Liver (tissue), 8 donors: ENCODE measurements at regions not wholly inside any gene's neighbourhood (a gene's known extent, or its start where the extent isn't known, plus 50 kb on each side); places are given as distances from the start of the nearest gene placed in this dataset.

Experiments used
- DNase-seq: peaks from one replicate; pipeline ENCODE4 v3.0.0-alpha.2; 2017; ENCODE audit warnings: low spot score
- H3K27ac ChIP-seq, 2 donors: one replicate each; pipeline ENCODE4 v1.7.0; 2013; ENCODE audit warnings: inconsistent platforms in 2 of 2, low read length in 2 of 2, control low read depth in 1 of 2, low read depth in 1 of 2, mild to moderate bottlenecking in 1 of 2
- H3K27me3 ChIP-seq, 4 donors: one replicate each; pipeline versions ENCODE4 v1.6.1 to v1.7.0; 2013; ENCODE audit warnings: low read length in 3 of 4, inconsistent platforms in 1 of 4, mild to moderate bottlenecking in 1 of 4, moderate library complexity in 1 of 4; ENCODE audit not compliant: control insufficient read depth in 4 of 4, insufficient read depth in 4 of 4
- H3K36me3 ChIP-seq, 4 donors: one replicate each; pipeline versions ENCODE4 v1.6.1 to v1.7.0; 2013; ENCODE audit warnings: low read length in 3 of 4, mild to moderate bottlenecking in 3 of 4, low read depth in 1 of 4, moderate library complexity in 1 of 4; ENCODE audit not compliant: control insufficient read depth in 4 of 4, insufficient read depth in 3 of 4
- H3K4me1 ChIP-seq, 4 donors: one replicate each; pipeline versions ENCODE4 v1.6.1 to v1.7.0; 2013; ENCODE audit warnings: low read length in 3 of 4, mild to moderate bottlenecking in 3 of 4, moderate library complexity in 1 of 4; ENCODE audit not compliant: control insufficient read depth in 4 of 4, insufficient read depth in 4 of 4
- H3K4me3 ChIP-seq, 3 donors: one replicate each; pipeline versions ENCODE4 v1.6.1 to v1.7.0; 2013; ENCODE audit warnings: low read length in 3 of 3, control low read depth in 1 of 3, low read depth in 1 of 3, mild to moderate bottlenecking in 1 of 3
- H3K9ac ChIP-seq, 2 donors: one replicate each; pipeline ENCODE4 v1.7.0; 2013; ENCODE audit warnings: low read length in 2 of 2, mild to moderate bottlenecking in 2 of 2, moderate library complexity in 2 of 2, control low read depth in 1 of 2, low read depth in 1 of 2
- H3K9me3 ChIP-seq, 4 donors: one replicate each; pipeline versions ENCODE4 v1.6.1 to v1.7.0; 2013; ENCODE audit warnings: low read length in 3 of 4; ENCODE audit not compliant: control insufficient read depth in 4 of 4
- ATF3 ChIP-seq: IDR thresholded peaks from 2 replicates; pipeline ENCODE4 v1.6.1; 2016; ENCODE audit warnings: antibody characterized with exemption
- CTCF ChIP-seq: fragments of 150-350 bp; IDR thresholded peaks from 2 replicates; pipeline ENCODE4 v1.5.1; 2017; ENCODE audit warnings: improper control_type of control experiment, low read depth, low read length; ENCODE audit not compliant: missing input control
- EGR1 ChIP-seq, 2 donors: IDR thresholded peaks; 2 replicates each; pipeline ENCODE4 v1.6.1; 2016 to 2018; ENCODE audit warnings: antibody characterized with exemption in 2 of 2, low read depth in 2 of 2
- FOXA1 ChIP-seq: IDR thresholded peaks from 2 replicates; pipeline ENCODE4 v1.6.1; 2016; ENCODE audit warnings: antibody characterized with exemption
- FOXA2 ChIP-seq: IDR thresholded peaks from 2 replicates; pipeline ENCODE4 v1.6.1; 2016; ENCODE audit warnings: antibody characterized with exemption
- GABPA ChIP-seq, 2 donors: IDR thresholded peaks in 1 of 2; conservative IDR thresholded peaks in 1 of 2; 2 replicates each; pipeline ENCODE4 v1.6.1; 2016; ENCODE audit warnings: antibody characterized with exemption in 2 of 2, mild to moderate bottlenecking in 1 of 2, moderate library complexity in 1 of 2
- HNF4A ChIP-seq, 2 donors: conservative IDR thresholded peaks; 2 replicates each; pipeline ENCODE4 v1.6.1; 2016; ENCODE audit warnings: antibody characterized with exemption in 2 of 2, mild to moderate bottlenecking in 2 of 2
- HNF4G ChIP-seq: IDR thresholded peaks from 2 replicates; pipeline ENCODE4 v1.6.1; 2016; ENCODE audit warnings: antibody characterized with exemption
- JUND ChIP-seq, 2 donors: IDR thresholded peaks; 2 replicates each; pipeline ENCODE4 v1.6.1; 2016; ENCODE audit warnings: antibody characterized with exemption in 2 of 2
- MAX ChIP-seq: IDR thresholded peaks from 2 replicates; pipeline ENCODE4 v1.6.1; 2016; ENCODE audit warnings: antibody characterized with exemption
- NR2F2 ChIP-seq: IDR thresholded peaks from 2 replicates; pipeline ENCODE4 v1.6.1; 2016; ENCODE audit warnings: antibody characterized with exemption
- RAD21 ChIP-seq, 2 donors: IDR thresholded peaks; 2 replicates each; pipeline ENCODE4 v1.6.1; 2016; ENCODE audit warnings: antibody characterized with exemption in 2 of 2, mild to moderate bottlenecking in 2 of 2
- RXRA ChIP-seq, 2 donors: IDR thresholded peaks; 2 replicates each; pipeline ENCODE4 v1.6.1; 2017 to 2018; ENCODE audit warnings: antibody characterized with exemption in 2 of 2, mild to moderate bottlenecking in 1 of 2
- SP1 ChIP-seq: IDR thresholded peaks from 2 replicates; pipeline ENCODE4 v1.6.1; 2018; ENCODE audit warnings: antibody characterized with exemption, mild to moderate bottlenecking
- TAF1 ChIP-seq: conservative IDR thresholded peaks from 2 replicates; pipeline ENCODE4 v1.6.1; 2016; ENCODE audit warnings: antibody characterized with exemption, mild to moderate bottlenecking
- YY1 ChIP-seq: IDR thresholded peaks from 2 replicates; pipeline ENCODE4 v1.6.1; 2016; ENCODE audit warnings: antibody characterized with exemption, mild to moderate bottlenecking
- ZBTB33 ChIP-seq: IDR thresholded peaks from 2 replicates; pipeline ENCODE4 v1.6.1; 2016; ENCODE audit warnings: antibody characterized with exemption
- WGBS: extraction: QIAGEN DNeasy Blood & Tissue Kit; methylation state at CpG from one replicate; pipeline ENCODE4 v1.1.7; 2013; 5-methylcytosine and 5-hydroxymethylcytosine counted together
- TF ChIP-seq, protein P1 (sequence below): IDR thresholded peaks from 2 replicates; pipeline ENCODE4 v1.6.1; 2016; ENCODE audit warnings: antibody characterized with exemption, mild to moderate bottlenecking
- donor health status: healthy.
- donor health status: healthy.
- donor health status: healthy.
- donor health status: healthy.
- donor health status: healthy.

- no peak for DNase-seq
- H3K27ac ChIP-seq, result no peak overlapping the region
- no peaks in the 10 kb centered on the region for H3K36me3 ChIP-seq
- no peaks in the 10 kb centered on the region for H3K27me3 ChIP-seq
- no peaks in the 10 kb centered on the region for H3K4me1 ChIP-seq
- H3K9me3 ChIP-seq, result peaks cover 0 to 3% (median under 1%) of the 10 kb centered on the region in 4 donors
- 85% methylated on average over 9 of the region's 9 CpGs for WGBS
- no peak overlapping the region for H3K9ac ChIP-seq
- H3K4me3 ChIP-seq, result no peak overlapping the region
- TF ChIP-seq FOXA1 (no peak), ZBTB33 (no peak), MAX (no peak), HNF4G (no peak), GABPA (IDR thresholded peaks at IDR 0.05 in 1 of 2, conservative IDR thresholded peaks at IDR 0.05 in 1 of 2) (no peak), RAD21 (IDR thresholded peaks at IDR 0.05) (no peak), TAF1 (no peak), YY1 (no peak), NR2F2 (no peak), ATF3 (no peak)
Measured at GRCh38 chr19:56894626-56895025, 54.1 kb upstream of the PEG3 start.

DNA sequence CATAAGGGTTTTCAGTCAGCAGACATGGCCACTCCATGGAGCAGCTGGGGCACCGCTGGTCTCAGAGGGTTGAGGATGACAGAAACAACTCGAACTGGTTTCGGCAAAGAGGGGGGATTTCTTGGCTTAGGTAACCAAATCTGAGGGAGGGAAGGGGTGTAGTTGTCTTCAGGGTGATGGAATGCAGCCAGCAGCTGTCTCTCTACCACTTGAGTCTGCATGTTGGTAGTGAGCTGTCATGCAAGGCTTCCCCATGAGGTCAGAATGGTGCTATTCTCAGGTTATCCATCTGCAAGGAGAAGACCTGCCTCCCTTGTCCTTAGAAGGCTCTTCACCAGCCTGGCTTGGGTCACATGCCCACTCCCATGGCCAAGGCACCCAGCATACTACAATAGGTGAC lies 55.6 kb upstream of the PEG3 start:
- Histone ChIP-seq H3K36me3 (no peaks in the 10 kb centered on the region), H3K4me3 (no peak overlapping the region), H3K9ac (no peak overlapping the region), H3K27ac (no peak overlapping the region), H3K9me3 (peaks cover 1 to 13% (median 4%) of the 10 kb centered on the region in 4 donors), H3K4me1 (no peaks in the 10 kb centered on the region), H3K27me3 (no peaks in the 10 kb centered on the region)
- TF ChIP-seq RXRA (IDR thresholded peaks at IDR 0.05) (no peak), HNF4A (conservative IDR thresholded peaks at IDR 0.05) (no peak), EGR1 (IDR thresholded peaks at IDR 0.05; ENCODE audit: low read depth in 2 of 2) (no peak), MAX (no peak), CTCF (no peak), FOXA1 (no peak), JUND (IDR thresholded peaks at IDR 0.05) (no peak), TAF1 (no peak), SP1 (no peak), FOXA2 (no peak), GABPA (IDR thresholded peaks at IDR 0.05 in 1 of 2, conservative IDR thresholded peaks at IDR 0.05 in 1 of 2) (no peak), ATF3 (no peak), RAD21 (IDR thresholded peaks at IDR 0.05) (no peak), HNF4G (no peak), YY1 (no peak), NR2F2 (no peak)
- TF ChIP-seq, protein P1, sequence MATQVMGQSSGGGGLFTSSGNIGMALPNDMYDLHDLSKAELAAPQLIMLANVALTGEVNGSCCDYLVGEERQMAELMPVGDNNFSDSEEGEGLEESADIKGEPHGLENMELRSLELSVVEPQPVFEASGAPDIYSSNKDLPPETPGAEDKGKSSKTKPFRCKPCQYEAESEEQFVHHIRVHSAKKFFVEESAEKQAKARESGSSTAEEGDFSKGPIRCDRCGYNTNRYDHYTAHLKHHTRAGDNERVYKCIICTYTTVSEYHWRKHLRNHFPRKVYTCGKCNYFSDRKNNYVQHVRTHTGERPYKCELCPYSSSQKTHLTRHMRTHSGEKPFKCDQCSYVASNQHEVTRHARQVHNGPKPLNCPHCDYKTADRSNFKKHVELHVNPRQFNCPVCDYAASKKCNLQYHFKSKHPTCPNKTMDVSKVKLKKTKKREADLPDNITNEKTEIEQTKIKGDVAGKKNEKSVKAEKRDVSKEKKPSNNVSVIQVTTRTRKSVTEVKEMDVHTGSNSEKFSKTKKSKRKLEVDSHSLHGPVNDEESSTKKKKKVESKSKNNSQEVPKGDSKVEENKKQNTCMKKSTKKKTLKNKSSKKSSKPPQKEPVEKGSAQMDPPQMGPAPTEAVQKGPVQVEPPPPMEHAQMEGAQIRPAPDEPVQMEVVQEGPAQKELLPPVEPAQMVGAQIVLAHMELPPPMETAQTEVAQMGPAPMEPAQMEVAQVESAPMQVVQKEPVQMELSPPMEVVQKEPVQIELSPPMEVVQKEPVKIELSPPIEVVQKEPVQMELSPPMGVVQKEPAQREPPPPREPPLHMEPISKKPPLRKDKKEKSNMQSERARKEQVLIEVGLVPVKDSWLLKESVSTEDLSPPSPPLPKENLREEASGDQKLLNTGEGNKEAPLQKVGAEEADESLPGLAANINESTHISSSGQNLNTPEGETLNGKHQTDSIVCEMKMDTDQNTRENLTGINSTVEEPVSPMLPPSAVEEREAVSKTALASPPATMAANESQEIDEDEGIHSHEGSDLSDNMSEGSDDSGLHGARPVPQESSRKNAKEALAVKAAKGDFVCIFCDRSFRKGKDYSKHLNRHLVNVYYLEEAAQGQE, result no peak
- 94% methylated on average over 3 of the region's 3 CpGs for WGBS
- no peak for DNase-seq
